H9 (cell line): ENCODE measurements at regions not wholly inside any gene's neighbourhood (a gene's known extent, or its start where the extent isn't known, plus 50 kb on each side); places are given as distances from the start of the nearest gene placed in this dataset.

Source experiments
- DNase-seq: peaks from one replicate; pipeline ENCODE4 v3.0.0-alpha.2; 2017
- H2AFZ ChIP-seq: one replicate; pipeline ENCODE4 v1.6.1; 2013; ENCODE audit warnings: mild to moderate bottlenecking, low read length, control low read depth, moderate library complexity
- H2AK5ac ChIP-seq: 2 replicates; pipeline ENCODE4 v1.6.1; 2013; ENCODE audit warnings: low read length, control low read depth, mixed read lengths; ENCODE audit not compliant: insufficient read length
- H2BK120ac ChIP-seq: one replicate; pipeline ENCODE4 v1.6.1; 2013; ENCODE audit warnings: low read depth, mild to moderate bottlenecking, low read length, control low read depth, inconsistent platforms; ENCODE audit not compliant: poor library complexity, severe bottlenecking
- H2BK12ac ChIP-seq: 2 replicates; pipeline ENCODE4 v1.6.1; 2013; ENCODE audit warnings: low read length, control low read depth, mixed read lengths, low read depth; ENCODE audit not compliant: insufficient read length
- H2BK15ac ChIP-seq: 2 replicates; pipeline ENCODE4 v1.6.1; 2013; ENCODE audit warnings: low read depth, low read length, control low read depth
- H2BK20ac ChIP-seq: one replicate; pipeline ENCODE4 v1.6.1; 2013; ENCODE audit warnings: low read depth, mild to moderate bottlenecking, low read length, control low read depth, inconsistent platforms; ENCODE audit not compliant: poor library complexity, severe bottlenecking
- H2BK5ac ChIP-seq: 2 replicates; pipeline ENCODE4 v1.6.1; 2013; ENCODE audit warnings: low read length, control low read depth, mixed read lengths; ENCODE audit not compliant: insufficient read length
- H3K14ac ChIP-seq: 2 replicates; pipeline ENCODE4 v1.6.1; 2013; ENCODE audit warnings: low read length, control low read depth; ENCODE audit not compliant: insufficient read depth
- H3K18ac ChIP-seq: 2 replicates; pipeline ENCODE4 v1.6.1; 2013; ENCODE audit warnings: low read depth, mild to moderate bottlenecking, mixed read lengths, low read length, control low read depth; ENCODE audit not compliant: insufficient read length
- H3K23ac ChIP-seq: 2 replicates; pipeline ENCODE4 v1.6.1; 2013; ENCODE audit warnings: low read length, control low read depth, mixed read lengths, low read depth; ENCODE audit not compliant: insufficient read length
- H3K23me2 ChIP-seq: 2 replicates; pipeline ENCODE4 v1.6.1; 2013; ENCODE audit warnings: low read depth, mild to moderate bottlenecking, mixed read lengths, low read length, control low read depth; ENCODE audit not compliant: insufficient read length, poor library complexity, severe bottlenecking
- H3K27ac ChIP-seq: 2 replicates; pipeline ENCODE4 v1.5.1; 2013; ENCODE audit warnings: low read length, control low read depth, mixed read lengths, low read depth; ENCODE audit not compliant: insufficient read length
- H3K27me3 ChIP-seq: 2 replicates; pipeline ENCODE4 v1.6.1; 2013; ENCODE audit warnings: low read length, control low read depth, inconsistent platforms; ENCODE audit not compliant: insufficient read depth
- H3K4ac ChIP-seq: 2 replicates; pipeline ENCODE4 v1.6.1; 2013; ENCODE audit warnings: low read depth, mild to moderate bottlenecking, control low read depth, inconsistent platforms, low read length, moderate library complexity
- H3K4me1 ChIP-seq: 2 replicates; pipeline ENCODE4 v1.6.1; 2013; ENCODE audit warnings: low read length, control low read depth, inconsistent platforms; ENCODE audit not compliant: insufficient read depth
- H3K4me2 ChIP-seq: 2 replicates; pipeline ENCODE4 v1.6.1; 2013; ENCODE audit warnings: low read length, control low read depth, mixed read lengths; ENCODE audit not compliant: insufficient read length, insufficient read depth
- H3K56ac ChIP-seq: 2 replicates; pipeline ENCODE4 v1.6.1; 2013; ENCODE audit warnings: low read depth, mild to moderate bottlenecking, mixed read lengths, low read length, control low read depth; ENCODE audit not compliant: insufficient read length
- H3K79me1 ChIP-seq: 2 replicates; pipeline ENCODE4 v1.6.1; 2013; ENCODE audit warnings: low read depth, mild to moderate bottlenecking, moderate library complexity, low read length, control low read depth, inconsistent platforms; ENCODE audit not compliant: insufficient read depth, poor library complexity, severe bottlenecking
- H3K79me2 ChIP-seq: 2 replicates; pipeline ENCODE4 v1.6.1; 2013; ENCODE audit warnings: low read length, control low read depth, inconsistent platforms; ENCODE audit not compliant: insufficient read depth
- H3K9ac ChIP-seq: 2 replicates; pipeline ENCODE4 v1.6.1; 2013; ENCODE audit warnings: low read length, control low read depth, mixed read lengths; ENCODE audit not compliant: insufficient read length; ENCODE audit errors: extremely low read depth
- H3K9me3 ChIP-seq: one replicate; pipeline ENCODE4 v1.6.1; 2013; ENCODE audit warnings: low read depth, low read length, inconsistent platforms; ENCODE audit not compliant: control insufficient read depth
- H3T11ph ChIP-seq: one replicate; pipeline ENCODE4 v1.6.1; 2013; ENCODE audit warnings: mild to moderate bottlenecking, low read length, control low read depth, inconsistent platforms
- H4K20me1 ChIP-seq: one replicate; pipeline ENCODE4 v1.6.1; 2013; ENCODE audit not compliant: control insufficient read depth, insufficient read length, insufficient read depth
- H4K5ac ChIP-seq: 2 replicates; pipeline ENCODE4 v1.6.1; 2013; ENCODE audit warnings: low read depth, mild to moderate bottlenecking, mixed read lengths, low read length, control low read depth; ENCODE audit not compliant: insufficient read length
- H4K8ac ChIP-seq: replicated peaks from 2 replicates; pipeline ENCODE4 v1.6.1; 2013; ENCODE audit warnings: low read length, control low read depth, mixed read lengths, low read depth; ENCODE audit not compliant: insufficient read length
- H4K91ac ChIP-seq: 2 replicates; pipeline ENCODE4 v1.6.1; 2013; ENCODE audit warnings: low read depth, mild to moderate bottlenecking, moderate library complexity, mixed read lengths, low read length, control low read depth; ENCODE audit not compliant: insufficient read length
- H3K27ac Mint-ChIP-seq, 3 experiments: 2 replicates in 2 of 3; 3 replicates in 1 of 3; pipeline ENCODE4 v1.8.0; 2020 to 2021; ENCODE audit warnings: mixed read lengths in 3 of 3, mild to moderate bottlenecking in 1 of 3, moderate library complexity in 1 of 3
- H3K27me3 Mint-ChIP-seq: 2 replicates; pipeline ENCODE4 v1.8.0; 2021; ENCODE audit warnings: low read depth, mild to moderate bottlenecking, moderate library complexity, mixed read lengths
- H3K36me3 Mint-ChIP-seq, 3 experiments: 2 replicates in 2 of 3; 3 replicates in 1 of 3; pipeline ENCODE4 v1.8.0; 2020 to 2021; ENCODE audit warnings: low read depth in 3 of 3, mixed read lengths in 3 of 3; ENCODE audit not compliant: insufficient read depth in 1 of 3
- H3K4me1 Mint-ChIP-seq, 2 experiments: 2 replicates each; pipeline ENCODE4 v1.8.0; 2020; ENCODE audit warnings: mixed read lengths in 2 of 2
- H3K4me3 Mint-ChIP-seq, 2 experiments: 2 replicates in 1 of 2; 3 replicates in 1 of 2; pipeline ENCODE4 v1.8.0; 2020 to 2021; ENCODE audit warnings: mild to moderate bottlenecking in 2 of 2, mixed read lengths in 2 of 2, moderate library complexity in 1 of 2
- H3K9me3 Mint-ChIP-seq, 2 experiments: 2 replicates in 1 of 2; 3 replicates in 1 of 2; pipeline ENCODE4 v1.8.0; 2020; ENCODE audit warnings: mild to moderate bottlenecking in 2 of 2, mixed read lengths in 2 of 2, moderate library complexity in 1 of 2
- CTCF ChIP-seq: fragments of 200-600 bp; sonication (generic); conservative IDR thresholded peaks from 3 replicates; pipeline ENCODE4 v1.8.0; 2021; ENCODE audit warnings: antibody characterized with exemption, mild to moderate bottlenecking
- WGBS: extraction: QIAGEN DNeasy Blood & Tissue Kit; methylation state at CpG from one replicate; pipeline ENCODE4 v1.1.7; 2013; ENCODE audit warnings: missing lambda C conversion rate, low lambda C conversion rate, mixed read lengths; ENCODE audit not compliant: insufficient read length; ENCODE audit errors: extremely low coverage; 5-methylcytosine and 5-hydroxymethylcytosine counted together

DNA sequence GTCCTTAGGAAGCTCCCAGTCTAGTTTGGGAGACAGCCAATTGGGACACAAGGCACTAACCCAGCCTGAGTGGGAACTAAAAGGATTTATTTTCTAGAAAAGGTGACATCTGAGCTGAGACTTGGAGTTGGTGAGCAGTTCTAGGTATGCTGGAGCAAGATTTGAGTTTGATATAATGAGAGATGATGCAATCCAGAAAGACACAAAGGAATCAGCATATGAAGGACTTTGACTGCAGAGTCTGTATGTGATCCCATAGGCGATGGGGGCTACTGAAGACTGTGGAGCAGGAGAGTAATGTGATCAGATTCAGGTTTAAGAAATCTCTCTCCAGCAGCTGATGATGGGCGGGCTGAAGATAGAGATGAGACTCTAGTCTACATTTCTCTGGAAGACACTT lies 135.1 kb upstream of the MYCN start:
- peaks cover 33% of the 10 kb centered on the region in 2 experiments for H3K4me1 Mint-ChIP-seq
- H3K14ac ChIP-seq: no peak overlapping the region
- no peaks in the 10 kb centered on the region for H3K79me2 ChIP-seq
- H3K4me2 ChIP-seq: no peak overlapping the region
- H3K23ac ChIP-seq: no peak overlapping the region
- H3K36me3 Mint-ChIP-seq: no peaks in the 10 kb centered on the region; a peak in 2 of 7 replicates
- H2BK20ac ChIP-seq: no peak overlapping the region
- H2AK5ac ChIP-seq: no peak overlapping the region
- H4K8ac ChIP-seq: no peak overlapping the region
- H3K23me2 ChIP-seq: no peaks in the 10 kb centered on the region
- no peak overlapping the region for H3T11ph ChIP-seq
- H4K91ac ChIP-seq: no peak overlapping the region
- peak overlapping the region in 1 of 3 experiments; percentile 12; a peak in 2 of 7 replicates for H3K27ac Mint-ChIP-seq
- H2BK5ac ChIP-seq: no peak overlapping the region
- peaks cover 5% of the 10 kb centered on the region; the same call in 1 of the 2 replicates for H3K4me1 ChIP-seq
- WGBS: no CpG with 5 or more reads among the region's 2 CpGs
- H3K79me1 ChIP-seq: no peaks in the 10 kb centered on the region
- no peak overlapping the region for H4K5ac ChIP-seq
- H3K4ac ChIP-seq: no peak overlapping the region
- H3K27me3 ChIP-seq: no peaks in the 10 kb centered on the region
- H3K9ac ChIP-seq: no peak overlapping the region
- no peak overlapping the region for H2AFZ ChIP-seq
- no peak overlapping the region for H3K27ac ChIP-seq
- no peak for DNase-seq
- no peak for TF ChIP-seq CTCF
- no peak overlapping the region for H2BK12ac ChIP-seq
- no peaks in the 10 kb centered on the region for H3K9me3 ChIP-seq
- no peak overlapping the region for H2BK15ac ChIP-seq
- no peak overlapping the region for H3K4me3 Mint-ChIP-seq
- H3K27me3 Mint-ChIP-seq: peaks cover 11% of the 10 kb centered on the region
- no peak overlapping the region for H3K18ac ChIP-seq
- H3K9me3 Mint-ChIP-seq: no peaks in the 10 kb centered on the region
- H4K20me1 ChIP-seq: no peaks in the 10 kb centered on the region
- no peak overlapping the region for H3K56ac ChIP-seq
- no peak overlapping the region for H2BK120ac ChIP-seq
